GM23338 (cell line): ENCODE measurements at regions not wholly inside any gene's neighbourhood (a gene's known extent, or its start where the extent isn't known, plus 50 kb on each side); places are given as distances from the start of the nearest gene placed in this dataset.

Experiments
- ATAC-seq: fragments of 200-7000 bp; cut with Tn5 transposase; 3 replicates; pipeline ENCODE4 v1.9.1; 2020
- DNase-seq: peaks from one replicate; pipeline ENCODE4 v3.0.0-alpha.2; 2015; ENCODE audit warnings: low spot score
- H2AFZ ChIP-seq: fragments of 200-600 bp; sonication (generic); 2 replicates; pipeline ENCODE4 v1.8.0; 2016; ENCODE audit warnings: antibody characterized with exemption, mild to moderate bottlenecking, moderate library complexity
- H3F3A ChIP-seq: fragments of 200-600 bp; sonication (generic); replicated peaks from 2 replicates; pipeline ENCODE4 v1.8.0; 2017; ENCODE audit warnings: antibody characterized with exemption, mixed run types, low read depth
- H3K27ac ChIP-seq: fragments of 200-600 bp; sonication (generic); 2 replicates; pipeline ENCODE4 v1.6.1; 2016; ENCODE audit warnings: low read depth
- H3K27me3 ChIP-seq: fragments of 200-600 bp; sonication (generic); 2 replicates; pipeline ENCODE4 v1.8.0; 2016; ENCODE audit warnings: mild to moderate bottlenecking, mixed run types, moderate library complexity; ENCODE audit not compliant: insufficient read depth
- H3K36me3 ChIP-seq: fragments of 200-600 bp; sonication (generic); 2 replicates; pipeline ENCODE4 v1.8.0; 2016; ENCODE audit warnings: mild to moderate bottlenecking; ENCODE audit not compliant: insufficient read depth
- H3K4me1 ChIP-seq: fragments of 200-600 bp; sonication (generic); 2 replicates; pipeline ENCODE4 v1.8.0; 2016; ENCODE audit warnings: mild to moderate bottlenecking, moderate library complexity; ENCODE audit not compliant: insufficient read depth
- H3K4me2 ChIP-seq: fragments of 200-600 bp; sonication (generic); 2 replicates; pipeline ENCODE4 v1.7.1; 2017; ENCODE audit warnings: mixed run types
- H3K4me3 ChIP-seq: fragments of 200-600 bp; sonication (generic); 2 replicates; pipeline ENCODE4 v1.6.1; 2016; ENCODE audit warnings: mixed run types
- H3K79me2 ChIP-seq: fragments of 200-600 bp; sonication (generic); replicated peaks from 2 replicates; pipeline ENCODE4 v1.8.0; 2017; ENCODE audit warnings: mild to moderate bottlenecking; ENCODE audit not compliant: insufficient read depth
- H3K9me2 ChIP-seq: fragments of 200-600 bp; sonication (generic); 2 replicates; pipeline ENCODE4 v1.8.0; 2017; ENCODE audit not compliant: insufficient read depth
- H4K20me1 ChIP-seq: fragments of 200-600 bp; sonication (generic); replicated peaks from 2 replicates; pipeline ENCODE4 v1.8.0; 2017; ENCODE audit warnings: mild to moderate bottlenecking; ENCODE audit not compliant: insufficient read depth
- H3K27ac Mint-ChIP-seq: 2 replicates; pipeline ENCODE4 v1.8.0; 2020; ENCODE audit warnings: inconsistent platforms, mild to moderate bottlenecking, moderate library complexity, mixed read lengths
- H3K27me3 Mint-ChIP-seq: 3 replicates; pipeline ENCODE4 v1.8.0; 2022; ENCODE audit warnings: low read depth, mild to moderate bottlenecking, moderate library complexity, mixed read lengths, inconsistent platforms; ENCODE audit not compliant: insufficient read depth, poor library complexity
- H3K36me3 Mint-ChIP-seq: 3 replicates; pipeline ENCODE4 v1.8.0; 2021; ENCODE audit warnings: low read depth, mild to moderate bottlenecking, inconsistent platforms, moderate library complexity, mixed read lengths
- H3K4me1 Mint-ChIP-seq: 3 replicates; pipeline ENCODE4 v1.8.0; 2020; ENCODE audit warnings: mild to moderate bottlenecking, inconsistent platforms, mixed read lengths
- H3K4me3 Mint-ChIP-seq: 3 replicates; pipeline ENCODE4 v1.8.0; 2021; ENCODE audit warnings: moderate library complexity, mild to moderate bottlenecking, inconsistent platforms, mixed read lengths
- H3K9me3 Mint-ChIP-seq: 3 replicates; pipeline ENCODE4 v1.8.0; 2020; ENCODE audit warnings: moderate library complexity, mild to moderate bottlenecking, inconsistent platforms, mixed read lengths
- CREB1 ChIP-seq: fragments of 250-450 bp; sonication (Bioruptor Pico); IDR thresholded peaks from 2 replicates; pipeline ENCODE4 v1.5.0; 2020; ENCODE audit warnings: low read depth, mild to moderate bottlenecking, moderate library complexity
- CTCF ChIP-seq, 2 experiments: fragments of 200-600 bp in 1 of 2; sonication (generic) in 1 of 2; conservative IDR thresholded peaks; 2 replicates each; pipeline versions ENCODE4 v1.5.1 to v1.6.1; 2016 to 2017; ENCODE audit warnings: antibody characterized with exemption in 2 of 2, low read depth in 2 of 2, mild to moderate bottlenecking in 2 of 2, moderate library complexity in 1 of 2
- ETS1 ChIP-seq: IDR thresholded peaks from 2 replicates; pipeline ENCODE4 v1.6.1; 2016; ENCODE audit warnings: antibody characterized with exemption
- EZH2 ChIP-seq: fragments of 200-600 bp; sonication (generic); IDR thresholded peaks from one replicate; pipeline ENCODE4 v1.8.0; 2017; ENCODE audit warnings: antibody characterized with exemption, mild to moderate bottlenecking, low read depth; ENCODE audit not compliant: unreplicated experiment
- EZH2phosphoT487 ChIP-seq: fragments of 200-600 bp; sonication (generic); IDR thresholded peaks from one replicate; pipeline ENCODE4 v1.8.1; 2018; ENCODE audit warnings: antibody characterized with exemption; ENCODE audit not compliant: unreplicated experiment
- JUNB ChIP-seq: IDR thresholded peaks from one replicate; pipeline ENCODE4 v1.6.1; 2016; ENCODE audit warnings: antibody characterized with exemption; ENCODE audit not compliant: unreplicated experiment
- NANOG ChIP-seq: IDR thresholded peaks from 2 replicates; pipeline ENCODE4 v1.6.1; 2016; ENCODE audit warnings: antibody characterized with exemption, borderline replicate concordance
- POLR2AphosphoS5 ChIP-seq: IDR thresholded peaks from 2 replicates; pipeline ENCODE4 v1.6.1; 2016; ENCODE audit warnings: antibody characterized with exemption, low read depth
- REST ChIP-seq: IDR thresholded peaks from one replicate; pipeline ENCODE4 v1.6.1; 2018; ENCODE audit warnings: antibody characterized with exemption; ENCODE audit not compliant: unreplicated experiment
- STAT1 ChIP-seq: IDR thresholded peaks from one replicate; pipeline ENCODE4 v1.6.1; 2016; ENCODE audit warnings: antibody characterized with exemption; ENCODE audit not compliant: unreplicated experiment
- ZNF114 ChIP-seq: fragments of 250-450 bp; sonication (Bioruptor Pico); IDR thresholded peaks from 2 replicates; pipeline ENCODE4 v1.5.0; 2020; ENCODE audit warnings: mild to moderate bottlenecking, moderate library complexity
- ZNF331 ChIP-seq: fragments of 250-450 bp; sonication (Bioruptor Pico); IDR thresholded peaks from 2 replicates; pipeline ENCODE4 v1.5.0; 2020; ENCODE audit warnings: low read depth, mild to moderate bottlenecking, moderate library complexity
- ZNF462 ChIP-seq: fragments of 250-450 bp; sonication (Bioruptor Pico); IDR thresholded peaks from 2 replicates; pipeline ENCODE4 v1.5.0; 2020; ENCODE audit warnings: mild to moderate bottlenecking, moderate library complexity

GRCh38 chr21:14691914-14692313, 145.8 kb upstream of the SAMSN1 start:
- Mint-ChIP-seq H3K27ac (peak overlapping the region; percentile 23; the same call in 1 of the 2 replicates), H3K4me1 (peaks cover 14% of the 10 kb centered on the region), H3K27me3 (peaks cover 4% of the 10 kb centered on the region), H3K36me3 (0 out of 3 replicates have a peak, but pooled peaks cover 5% of the 10 kb centered on the region), H3K9me3 (0 out of 3 replicates have a peak, but pooled peaks cover 3% of the 10 kb centered on the region), H3K4me3 (no peak overlapping the region)
- Histone ChIP-seq H3K4me1 (0 out of 2 replicates have a peak, but pooled peaks cover 7% of the 10 kb centered on the region), H3K79me2 (no peaks in the 10 kb centered on the region), H3K9me2 (peaks cover 20% of the 10 kb centered on the region), H3K4me3 (no peak overlapping the region), H3K36me3 (no peaks in the 10 kb centered on the region), H3F3A (no peaks in the 10 kb centered on the region), H2AFZ (0 out of 2 replicates have a peak overlapping the region, but pooled peaks have one; percentile 30), H4K20me1 (no peaks in the 10 kb centered on the region), H3K27ac (no peak overlapping the region), H3K27me3 (no peaks in the 10 kb centered on the region), H3K4me2 (no peak overlapping the region)
- no peak for DNase-seq
- TF ChIP-seq EZH2 (no peak), NANOG (no peak), JUNB (no peak), POLR2AphosphoS5 (no peak), STAT1 (no peak), CTCF (conservative IDR thresholded peaks at IDR 0.05; ENCODE audit: low read depth in 2 of 2) (no peak), ZNF462 (CRISPR knock-in tag) (no peak), CREB1 (no peak), ZNF331 (no peak), ZNF114 (CRISPR knock-in tag) (no peak), EZH2phosphoT487 (no peak), REST (no peak), ETS1 (no peak)
- no peak for ATAC-seq
